Stimulated activated CD8-positive, alpha-beta memory T cell treated with anti-CD3 and anti-CD28 coated beads, Interleukin-4, amount 100 ng/mL, for 48 hours (primary cell): ENCODE measurements at regions not wholly inside any gene's neighbourhood (a gene's known extent, or its start where the extent isn't known, plus 50 kb on each side); places are given as distances from the start of the nearest gene placed in this dataset.

ENCODE experiments used
- DNase-seq: peaks from one replicate; pipeline ENCODE4 v3.0.0-alpha.2; 2020

DNA sequence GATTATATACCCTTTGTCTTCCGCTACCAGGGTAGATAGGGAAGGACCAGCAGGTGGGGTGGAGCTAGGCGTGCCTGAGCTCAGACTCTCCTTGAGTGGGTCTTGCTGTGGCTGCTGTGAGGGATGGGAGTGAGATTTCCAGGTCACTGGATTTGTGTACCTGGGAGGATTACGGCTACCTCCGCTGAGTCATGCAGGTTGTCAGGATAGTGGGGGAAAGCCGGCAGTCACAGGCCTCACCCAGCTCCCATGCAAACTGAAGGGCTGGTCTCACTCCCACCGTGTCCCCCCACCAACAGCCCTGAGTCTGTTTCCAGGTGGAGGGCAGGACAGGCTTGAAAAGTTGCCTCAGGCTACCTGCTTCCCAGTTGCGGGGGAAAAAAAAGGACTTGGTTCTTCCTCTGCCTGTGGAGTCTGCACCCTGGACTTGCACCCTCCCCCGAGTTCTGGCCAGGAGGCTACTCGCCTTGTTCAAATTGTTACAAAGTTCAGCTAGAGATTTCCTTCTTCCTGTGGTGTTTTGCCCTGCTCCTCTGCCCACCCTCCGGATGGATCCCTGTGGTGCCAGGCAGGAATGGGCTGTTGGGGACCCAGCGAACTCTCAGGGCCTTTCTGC, 268.3 kb downstream of the VAPA start:
- DNase-seq: no peak

GRCh38 chr18:10184776-10185175, 269.7 kb upstream of the APCDD1 start:
- no peak for DNase-seq

DNA sequence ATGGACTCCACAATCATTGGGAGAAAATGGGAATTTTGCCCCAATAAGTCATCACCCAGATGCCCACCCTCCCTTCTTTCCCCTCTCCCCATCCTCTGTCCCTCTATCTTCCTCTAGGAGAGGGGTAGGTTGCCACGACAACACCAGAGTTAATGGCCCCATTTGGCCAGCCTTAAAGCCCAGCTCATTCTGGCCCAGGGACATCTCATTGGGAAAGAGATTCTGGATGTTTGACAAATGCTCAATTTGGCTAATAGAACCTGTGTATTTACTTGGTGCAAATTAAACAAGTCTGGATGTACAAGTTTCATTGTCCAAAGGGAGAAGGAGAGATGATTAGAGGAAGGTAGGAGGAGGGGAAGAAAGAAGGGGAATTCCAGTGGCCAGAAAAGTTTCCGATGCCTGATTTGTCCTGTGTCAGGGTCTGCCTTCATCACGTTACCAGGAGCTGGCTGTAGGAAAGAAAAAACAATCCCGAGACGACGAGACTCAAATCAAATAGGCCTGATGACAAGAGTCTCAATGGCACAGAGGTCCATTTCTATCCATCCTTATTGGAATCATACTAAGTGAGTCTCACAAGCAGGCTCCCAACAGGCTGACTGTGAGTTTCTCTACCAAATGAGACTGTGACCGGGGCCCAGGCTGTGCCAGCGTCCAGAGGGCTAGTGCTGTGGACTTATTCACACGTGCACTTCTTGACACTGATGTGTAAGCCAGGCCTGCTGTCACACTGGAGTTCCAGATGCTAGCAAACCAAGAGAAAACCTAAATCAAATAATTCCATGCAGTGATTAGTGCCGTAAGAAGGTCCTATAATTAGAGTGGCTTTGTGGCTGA, 265.2 kb upstream of the APCDD1 start:
- no peak for DNase-seq

- DNase-seq: no peak
Observed at GRCh38 chr18:10190564-10190963, 263.9 kb upstream of the APCDD1 start.

DNA sequence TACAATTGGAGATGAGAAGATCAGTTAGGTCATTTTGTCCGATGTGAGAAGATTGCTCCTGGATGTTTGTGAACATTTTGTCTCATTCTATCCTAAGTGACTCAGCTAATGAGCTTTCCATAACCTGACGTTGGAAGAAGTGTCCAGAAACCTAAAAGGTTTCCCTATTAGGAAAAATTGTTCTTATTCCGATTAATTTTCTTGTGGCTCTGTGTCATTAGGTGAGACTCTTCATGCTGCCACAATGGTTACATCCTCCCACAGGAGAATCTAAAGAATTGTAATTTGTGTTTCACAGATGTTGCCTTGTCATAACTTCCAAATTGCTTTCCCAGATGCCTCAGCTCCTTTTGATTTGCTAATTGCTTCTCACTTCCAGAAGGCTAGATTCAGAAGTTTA, 261.0 kb upstream of the APCDD1 start:
- DNase-seq: no peak

GRCh38 chr18:10194592-10194991, 259.8 kb upstream of the APCDD1 start:
- DNase-seq: no peak

DNA sequence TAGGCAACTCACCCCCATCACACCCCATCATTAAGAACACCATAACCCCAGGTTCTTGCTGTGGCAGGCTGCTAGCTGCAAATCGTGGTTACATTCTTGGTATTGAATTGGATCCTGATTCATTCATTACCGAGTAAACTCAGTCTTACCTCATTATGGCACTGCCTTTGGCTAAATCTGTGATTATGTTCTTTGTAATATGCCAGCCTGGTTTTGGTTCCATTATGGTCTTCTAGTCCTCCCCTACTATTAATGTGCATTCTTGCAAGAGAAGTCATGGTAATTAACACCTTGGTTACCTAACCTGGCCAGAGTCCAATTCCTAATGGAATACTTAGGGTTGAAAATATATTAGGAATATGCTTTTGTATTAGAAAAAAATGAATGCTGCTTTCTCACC, 258.9 kb upstream of the APCDD1 start:
- DNase-seq: no peak

DNA sequence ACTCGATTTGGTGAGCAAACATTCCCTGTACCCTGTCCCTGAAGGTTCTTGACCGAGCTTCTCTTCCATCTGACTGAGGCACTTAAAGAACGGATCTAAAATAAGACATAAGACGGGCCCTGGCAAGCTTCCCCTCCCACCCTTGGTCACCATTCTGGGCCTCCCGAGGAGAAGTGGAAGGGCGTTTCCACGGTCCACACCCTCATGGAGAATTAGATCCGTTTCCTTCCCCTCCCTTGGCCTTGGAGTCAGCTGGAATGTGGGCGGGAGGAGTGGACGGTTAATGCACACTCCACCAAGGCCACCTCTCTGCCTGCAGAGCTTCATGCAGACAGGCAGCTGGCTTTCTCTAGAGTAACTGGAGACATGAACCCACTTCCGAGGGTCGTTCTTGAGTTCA, 257.3 kb upstream of the APCDD1 start:
- no peak for DNase-seq

DNA sequence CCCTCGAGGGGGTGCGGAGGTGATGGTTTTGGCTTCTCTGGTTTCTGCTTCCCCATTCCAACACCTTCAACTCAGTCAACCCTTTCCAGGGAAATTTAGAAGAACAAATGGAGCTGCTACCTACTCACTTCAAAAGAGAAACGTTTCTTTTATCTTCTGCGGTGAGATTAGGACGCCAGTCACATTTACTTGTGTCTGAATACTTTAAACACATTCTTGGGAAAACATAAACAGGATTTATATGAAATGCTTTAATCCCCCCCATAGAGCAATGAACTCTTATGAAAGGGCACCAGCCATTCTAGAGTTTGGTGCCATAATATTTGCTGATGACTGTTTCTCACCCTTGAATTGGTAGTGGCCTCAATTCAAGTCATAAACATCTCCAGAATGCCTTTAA, 253.2 kb upstream of the APCDD1 start:
- no peak for DNase-seq

DNA sequence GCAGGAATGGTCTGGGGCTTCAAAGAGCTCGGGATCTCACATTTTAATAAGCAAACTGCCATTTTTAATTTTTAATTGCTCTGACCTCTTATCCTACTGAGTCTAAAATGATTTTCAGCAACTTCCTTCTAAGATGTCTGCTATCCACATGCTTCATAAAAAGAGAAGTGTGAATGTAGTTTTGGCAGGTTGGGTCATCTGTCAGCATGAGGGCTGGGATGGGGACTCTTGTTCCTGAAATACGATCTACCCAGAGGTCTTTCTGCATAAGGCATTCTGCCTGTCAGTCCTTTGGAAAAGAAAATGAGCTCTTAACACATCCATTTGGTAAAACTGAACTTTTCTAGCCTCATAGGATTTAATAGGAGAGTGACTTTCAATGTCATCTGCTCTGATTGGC, 252.8 kb upstream of the APCDD1 start:
- no peak for DNase-seq

GRCh38 chr18:10202845-10203321, 251.6 kb upstream of the APCDD1 start:
- no peak for DNase-seq

GRCh38 chr18:10205151-10205550, 249.3 kb upstream of the APCDD1 start:
- DNase-seq: no peak

- DNase-seq: no peak
Observed at GRCh38 chr18:10207682-10208345, 246.6 kb upstream of the APCDD1 start.

- no peak for DNase-seq
Observed at GRCh38 chr18:10209302-10209701, 245.1 kb upstream of the APCDD1 start.

- DNase-seq: no peak
Observed at GRCh38 chr18:10210057-10210633, 244.3 kb upstream of the APCDD1 start.

DNA sequence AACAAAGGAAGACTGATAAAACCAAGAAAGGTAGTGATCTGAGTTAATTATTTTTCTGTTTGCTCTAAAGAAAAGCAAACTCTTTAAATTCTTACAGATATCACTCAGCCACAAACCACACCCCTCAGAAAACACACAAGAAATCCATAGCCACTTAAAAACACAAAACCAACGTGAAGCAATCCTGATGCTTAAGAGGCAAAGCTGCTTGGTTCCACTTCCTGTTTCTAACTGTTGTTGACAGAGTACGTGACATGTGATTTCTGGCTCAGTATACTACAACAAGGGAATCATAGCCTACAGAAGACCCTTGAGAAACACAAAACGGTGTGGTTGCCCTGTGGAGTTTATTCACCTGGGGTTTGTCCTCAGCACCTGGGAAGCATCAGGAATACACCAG, 240.9 kb upstream of the APCDD1 start:
- DNase-seq: no peak

DNA sequence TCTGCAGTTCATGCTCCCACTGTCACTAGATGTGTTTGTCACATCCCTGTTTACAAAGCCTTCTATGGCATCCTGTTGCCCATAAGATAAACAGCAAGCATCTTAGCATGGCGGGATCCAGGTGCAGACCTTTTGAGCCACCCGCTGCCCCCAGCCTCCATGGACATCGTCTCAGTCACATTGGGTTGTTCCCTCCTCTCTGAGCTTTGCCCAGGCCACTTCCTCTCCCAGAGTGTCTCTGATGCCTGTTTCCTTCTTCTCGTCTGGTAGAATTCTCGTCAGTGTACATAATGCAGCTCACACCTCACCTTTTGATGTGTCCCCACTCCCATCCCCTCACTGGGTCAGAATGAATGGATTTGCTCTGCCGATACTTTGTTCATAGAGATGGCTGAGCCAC, 239.0 kb upstream of the APCDD1 start:
- DNase-seq: no peak

DNA sequence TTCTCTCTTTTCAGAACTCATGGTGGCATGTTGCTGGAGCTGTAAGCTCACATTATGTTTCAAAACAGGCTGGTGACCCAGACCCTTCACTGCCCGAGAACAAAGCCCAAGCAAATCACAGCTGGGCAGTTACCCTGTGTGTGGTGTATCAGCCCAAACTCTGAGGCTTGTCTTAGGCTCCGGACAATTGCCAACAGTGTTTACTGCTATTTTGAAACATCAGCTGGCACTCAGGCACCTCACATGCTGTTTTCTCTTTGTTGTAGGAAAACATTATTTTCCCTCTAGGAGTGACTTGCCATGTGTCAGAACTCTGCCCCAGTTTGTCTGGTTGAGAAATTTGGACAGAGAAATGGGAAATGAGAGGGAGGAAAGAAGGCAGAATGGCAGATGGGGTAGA, 237.6 kb upstream of the APCDD1 start:
- DNase-seq: no peak

DNA sequence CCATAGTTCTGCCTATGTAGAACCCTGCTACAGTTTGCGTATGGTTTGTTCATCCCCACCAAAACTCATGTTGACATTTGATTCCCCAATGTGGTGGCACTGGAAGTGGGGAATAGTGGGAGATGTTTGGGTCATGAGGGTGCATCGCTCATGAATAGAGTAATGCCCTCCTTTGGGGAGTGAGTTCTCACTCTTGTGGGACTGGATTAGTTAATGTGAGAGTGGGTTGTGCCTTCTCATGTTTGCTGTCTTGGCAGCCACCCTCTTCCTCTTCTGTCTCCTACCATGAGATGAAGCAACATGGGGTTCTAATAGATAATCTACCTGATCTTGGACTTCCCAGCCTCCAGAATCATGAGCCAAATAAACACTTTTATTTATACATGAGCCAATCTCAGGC, 237.2 kb upstream of the APCDD1 start:
- no peak for DNase-seq

DNA sequence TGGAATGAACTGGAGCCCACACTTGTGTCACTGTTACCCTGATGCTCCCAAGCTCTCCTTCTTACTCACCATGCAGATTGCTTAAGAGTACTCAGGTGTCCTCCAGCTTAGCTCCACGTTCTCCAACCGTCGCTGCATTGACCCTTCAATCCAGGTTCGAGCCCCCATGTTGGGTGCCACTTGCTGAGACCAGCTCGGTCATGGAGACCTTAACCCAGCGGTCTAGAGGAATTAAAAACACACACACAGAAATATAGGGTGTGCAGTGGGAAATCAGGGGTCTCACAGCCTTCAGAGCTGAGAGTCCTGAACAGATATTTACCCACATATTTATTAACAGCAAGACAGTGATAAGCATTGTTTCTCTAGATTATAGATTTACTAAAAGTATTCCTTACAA, 229.1 kb upstream of the APCDD1 start:
- DNase-seq: no peak

GRCh38 chr18:10226971-10227370, 227.5 kb upstream of the APCDD1 start:
- no peak for DNase-seq

DNA sequence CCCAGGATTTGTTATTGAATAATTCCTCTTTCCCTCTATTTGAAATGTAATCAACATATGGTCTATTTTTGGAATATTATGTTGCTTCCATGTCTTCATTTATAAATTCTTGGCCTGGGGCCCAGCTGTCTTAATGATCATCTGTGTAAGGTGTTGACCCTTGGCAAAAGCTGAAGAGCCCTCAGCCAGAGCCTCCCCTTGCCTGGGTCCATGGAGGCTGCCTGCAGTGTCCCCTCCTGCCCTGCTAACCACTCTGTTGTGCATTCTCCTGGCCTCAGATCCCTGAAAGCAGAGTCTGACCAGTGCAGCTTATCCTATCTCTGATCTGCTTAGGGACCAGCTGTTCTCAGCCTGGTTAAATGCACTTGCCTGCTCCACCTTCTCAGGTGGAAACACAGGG, 226.1 kb upstream of the APCDD1 start:
- no peak for DNase-seq

DNA sequence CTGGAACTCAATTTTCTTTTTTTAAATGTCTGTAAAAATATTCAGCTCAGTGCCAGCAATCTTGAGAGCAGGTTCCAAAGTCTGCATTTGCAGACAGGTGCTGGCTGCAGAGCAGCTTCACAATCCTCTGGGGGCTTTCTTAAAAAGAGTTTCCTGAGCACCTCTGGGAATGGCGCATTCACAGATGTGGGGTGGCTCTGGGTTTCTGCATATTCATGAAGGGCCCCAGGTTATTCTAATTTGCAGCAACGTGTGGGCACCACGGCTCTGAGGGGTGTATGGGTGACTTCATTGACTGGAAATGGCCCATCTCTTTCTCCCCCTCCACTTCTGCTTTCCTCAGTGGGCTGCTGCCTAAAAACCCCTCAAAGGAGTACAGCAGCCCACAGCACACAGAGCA, 225.0 kb upstream of the APCDD1 start:
- DNase-seq: no peak

GRCh38 chr18:10230072-10230471, 224.4 kb upstream of the APCDD1 start:
- no peak for DNase-seq
